GM23248 (cell line): ENCODE measurements at regions not wholly inside any gene's neighbourhood (a gene's known extent, or its start where the extent isn't known, plus 50 kb on each side); places are given as distances from the start of the nearest gene placed in this dataset.
"Not testable (repeated sequence)": the region's sequence is repeated elsewhere in the genome, so short reads cannot be mapped to it uniquely, and the experiment has no call there.

Experiments
- EZH2 ChIP-seq: fragments of 200-600 bp; sonication (generic); IDR thresholded peaks from 2 replicates; pipeline ENCODE4 v1.6.1; 2018; ENCODE audit warnings: antibody characterized with exemption, mild to moderate bottlenecking; ENCODE audit not compliant: insufficient read depth, poor library complexity, severe bottlenecking
- EZH2phosphoT487 ChIP-seq: fragments of 200-600 bp; sonication (generic); IDR thresholded peaks from 2 replicates; pipeline ENCODE4 v1.6.1; 2018; ENCODE audit warnings: antibody characterized with exemption, moderate library complexity, mild to moderate bottlenecking, low read depth; ENCODE audit not compliant: insufficient read depth

GRCh38 chr16:29124162-29124561 lies 139.3 kb downstream of the LAT start:
- TF ChIP-seq EZH2, EZH2phosphoT487: not testable (repeated sequence)
